OCI-LY3 (cell line): ENCODE measurements at regions not wholly inside any gene's neighbourhood (a gene's known extent, or its start where the extent isn't known, plus 50 kb on each side); places are given as distances from the start of the nearest gene placed in this dataset.

ENCODE experiments used
- CTCF ChIP-seq: fragments of 200-600, 300-600 bp; sonication (generic); IDR thresholded peaks from 2 replicates; pipeline ENCODE4 v1.5.1; 2014; ENCODE audit warnings: antibody characterized with exemption, low read length, low read depth
- EZH2phosphoT487 ChIP-seq: fragments of 200-600 bp; shearing (Covaris generic); IDR thresholded peaks from 2 replicates; pipeline ENCODE4 v1.6.1; 2018; ENCODE audit warnings: antibody characterized with exemption, mixed run types, low read depth

DNA sequence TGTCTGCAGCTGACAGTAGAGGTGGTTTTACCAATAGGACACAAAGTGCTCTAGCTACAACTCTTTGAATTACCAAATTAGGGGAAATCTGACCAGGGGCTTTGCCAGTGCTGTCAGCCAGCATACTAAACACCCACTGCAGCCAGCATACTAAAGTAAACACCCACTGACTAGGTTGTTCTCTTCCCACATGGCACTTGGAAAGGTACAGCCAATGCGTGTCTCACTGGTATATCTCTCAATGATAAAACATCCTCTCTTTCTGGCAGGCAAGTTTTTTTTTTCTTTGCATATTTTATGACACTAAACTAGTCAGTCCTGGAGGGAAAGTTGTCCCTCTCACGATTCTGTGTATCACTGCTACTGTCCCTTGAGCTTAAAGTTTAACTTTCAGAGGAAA, 216.1 kb downstream of the TLE1 start:
- TF ChIP-seq CTCF = no peak
- TF ChIP-seq EZH2phosphoT487 = no peak
